GM23248 (cell line): ENCODE measurements at regions not wholly inside any gene's neighbourhood (a gene's known extent, or its start where the extent isn't known, plus 50 kb on each side); places are given as distances from the start of the nearest gene placed in this dataset.

Experiments
- DNase-seq: peaks from one replicate; pipeline ENCODE4 v3.0.0-alpha.2; 2015
- H2AFZ ChIP-seq: fragments of 200-600 bp; sonication (generic); 2 replicates; pipeline ENCODE4 v1.6.1; 2016; ENCODE audit warnings: antibody characterized with exemption
- H3F3A ChIP-seq: fragments of 200-600 bp; sonication (generic); 2 replicates; pipeline ENCODE4 v1.6.1; 2016; ENCODE audit warnings: mild to moderate bottlenecking, antibody characterized with exemption, mixed run types; ENCODE audit not compliant: insufficient read depth
- H3K27ac ChIP-seq: fragments of 200-600 bp; sonication (generic); 2 replicates; pipeline ENCODE4 v1.5.1; 2016; ENCODE audit warnings: mild to moderate bottlenecking
- H3K27me3 ChIP-seq: fragments of 200-600 bp; sonication (generic); replicated peaks from 2 replicates; pipeline ENCODE4 v1.6.1; 2016; ENCODE audit warnings: mild to moderate bottlenecking; ENCODE audit not compliant: insufficient read depth
- H3K36me3 ChIP-seq: fragments of 200-600 bp; sonication (generic); 2 replicates; pipeline ENCODE4 v1.6.1; 2016; ENCODE audit warnings: low read depth, mild to moderate bottlenecking
- H3K4me1 ChIP-seq: fragments of 200-600 bp; sonication (generic); 2 replicates; pipeline ENCODE4 v1.6.1; 2016; ENCODE audit warnings: mild to moderate bottlenecking; ENCODE audit not compliant: insufficient read depth
- H3K4me2 ChIP-seq: fragments of 200-600 bp; sonication (generic); one replicate; pipeline ENCODE4 v1.6.1; 2016; ENCODE audit warnings: mild to moderate bottlenecking; ENCODE audit not compliant: unreplicated experiment
- H3K4me3 ChIP-seq: fragments of 200-600 bp; sonication (generic); 2 replicates; pipeline ENCODE4 v1.5.1; 2016; ENCODE audit warnings: mild to moderate bottlenecking
- H3K79me2 ChIP-seq: fragments of 200-600 bp; sonication (generic); 2 replicates; pipeline ENCODE4 v1.6.1; 2016; ENCODE audit warnings: mild to moderate bottlenecking; ENCODE audit not compliant: insufficient read depth
- H3K9ac ChIP-seq: fragments of 200-600 bp; sonication (generic); 2 replicates; pipeline ENCODE4 v1.6.1; 2016; ENCODE audit warnings: mild to moderate bottlenecking
- H3K9me2 ChIP-seq: fragments of 200-600 bp; sonication (generic); 2 replicates; pipeline ENCODE4 v1.6.1; 2016; ENCODE audit warnings: mixed run types, mild to moderate bottlenecking, moderate library complexity; ENCODE audit not compliant: insufficient read depth
- H3K9me3 ChIP-seq: fragments of 200-600 bp; sonication (generic); one replicate; pipeline ENCODE4 v1.6.1; 2017; ENCODE audit warnings: low read depth
- H4K20me1 ChIP-seq: fragments of 200-600 bp; sonication (generic); 2 replicates; pipeline ENCODE4 v1.6.0; 2016; ENCODE audit not compliant: insufficient read depth
- EZH2 ChIP-seq: fragments of 200-600 bp; sonication (generic); IDR thresholded peaks from 2 replicates; pipeline ENCODE4 v1.6.1; 2018; ENCODE audit warnings: antibody characterized with exemption, mild to moderate bottlenecking; ENCODE audit not compliant: insufficient read depth, poor library complexity, severe bottlenecking
- EZH2phosphoT487 ChIP-seq: fragments of 200-600 bp; sonication (generic); IDR thresholded peaks from 2 replicates; pipeline ENCODE4 v1.6.1; 2018; ENCODE audit warnings: antibody characterized with exemption, moderate library complexity, mild to moderate bottlenecking, low read depth; ENCODE audit not compliant: insufficient read depth
- WGBS, 2 experiments: methylation state at CpG; one replicate each; pipeline ENCODE4 v1.1.6; 2015 to 2017; ENCODE audit warnings: low lambda C conversion rate in 2 of 2, low coverage in 1 of 2; ENCODE audit errors: missing lambda C conversion rate in 2 of 2; 5-methylcytosine and 5-hydroxymethylcytosine counted together
- in situ Hi-C: fragments of 300-500 bp; cut with MboI; formaldehyde crosslinking; loops from 2 replicates; pipeline ENCODE4 v1.15.0; 2020

DNA sequence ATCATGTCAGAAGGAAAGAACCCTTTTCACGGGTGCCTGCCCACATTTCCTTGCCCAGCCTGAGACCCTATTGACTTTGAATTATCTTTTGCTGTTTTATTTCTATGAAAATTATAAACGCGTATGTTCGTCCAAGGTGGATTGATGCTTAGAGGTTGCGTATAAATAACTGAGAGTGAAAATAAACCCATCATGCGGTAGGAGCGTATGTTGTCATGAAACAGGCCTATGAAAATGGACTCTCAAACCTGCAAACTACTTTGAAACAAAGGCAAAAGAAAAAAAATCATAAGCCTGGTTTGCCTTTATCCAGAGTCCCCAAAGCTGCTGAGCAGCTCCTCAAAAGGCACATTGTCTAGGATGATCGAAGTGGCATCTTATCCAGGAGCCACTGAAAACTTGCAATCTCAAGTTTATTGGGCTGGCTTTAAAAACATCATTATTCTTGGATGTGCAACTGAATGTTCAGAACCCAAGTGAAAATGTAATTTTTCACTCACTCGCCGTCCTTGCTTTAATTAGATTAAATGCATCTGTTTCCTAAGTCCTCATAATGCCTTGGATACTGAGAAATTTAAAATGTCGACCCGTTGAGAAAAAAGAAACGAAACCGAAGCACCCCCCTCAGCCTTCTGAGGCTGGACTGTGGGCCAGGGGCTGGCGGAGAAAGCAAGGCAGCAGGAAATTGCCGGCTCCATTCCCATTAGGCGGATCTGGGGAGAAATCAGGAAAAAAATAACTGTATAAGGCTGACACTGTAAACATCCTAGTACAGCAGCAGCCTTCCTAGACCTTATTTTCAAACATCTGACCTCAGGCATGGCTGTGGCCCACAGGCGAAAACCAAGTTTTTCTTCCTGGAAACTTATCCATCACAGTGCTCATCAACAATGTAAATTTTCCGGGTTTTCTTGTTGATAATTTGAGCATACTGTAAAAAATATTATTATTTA, 82.9 kb upstream of the PPARA start:
- Histone ChIP-seq H2AFZ (no peak overlapping the region), H3F3A (peaks cover 35% of the 10 kb centered on the region), H4K20me1 (no peaks in the 10 kb centered on the region), H3K9ac (peak overlapping the region; percentile 97), H3K27me3 (no peaks in the 10 kb centered on the region), H3K9me2 (no peaks in the 10 kb centered on the region), H3K36me3 (0 out of 2 replicates have a peak, but pooled peaks cover under 1% of the 10 kb centered on the region), H3K79me2 (peaks cover 88% of the 10 kb centered on the region), H3K4me2 (peak overlapping the region; percentile 99), H3K4me3 (peak overlapping the region; percentile 76), H3K4me1 (peaks cover 60% of the 10 kb centered on the region), H3K9me3 (no peaks in the 10 kb centered on the region), H3K27ac (peak overlapping the region; percentile 100)
- in situ Hi-C loops = no loop called here
- 0 out of 2 replicates have a peak, but pooled peaks have one; percentile 68 for TF ChIP-seq EZH2phosphoT487
- TF ChIP-seq EZH2 = no peak
- peak; percentile 56 for DNase-seq
- WGBS, 2 experiments = 2% methylated on average over 19 of the region's 19 CpGs

DNA sequence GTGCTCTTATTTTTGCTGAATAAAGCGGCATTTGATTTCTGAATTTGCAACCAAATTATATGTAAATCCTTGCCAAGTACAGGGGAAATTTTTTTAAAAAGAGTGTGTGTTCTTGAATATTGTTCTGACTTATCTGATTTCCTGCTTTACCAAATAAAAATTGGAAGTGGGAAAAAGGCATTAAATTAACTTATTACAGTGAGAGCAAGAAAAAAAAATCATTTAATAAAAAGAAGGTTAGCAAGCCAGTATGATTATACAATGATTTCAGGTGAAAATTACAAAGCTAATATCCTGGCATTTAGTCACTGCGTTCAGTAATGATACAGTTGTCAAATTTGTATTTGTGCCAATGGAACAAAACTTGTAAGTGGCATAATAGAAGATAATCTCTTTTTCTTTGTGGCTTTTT, 82.1 kb upstream of the PPARA start:
- Histone ChIP-seq H4K20me1 (no peaks in the 10 kb centered on the region), H3K79me2 (peaks cover 88% of the 10 kb centered on the region), H3K9ac (peak overlapping the region; percentile 97), H3K9me3 (no peaks in the 10 kb centered on the region), H3F3A (peaks cover 42% of the 10 kb centered on the region), H3K4me2 (peak overlapping the region; percentile 99), H3K4me3 (peak overlapping the region; percentile 76), H2AFZ (no peak overlapping the region), H3K4me1 (peaks cover 52% of the 10 kb centered on the region), H3K27ac (peak overlapping the region; percentile 100), H3K27me3 (no peaks in the 10 kb centered on the region), H3K36me3 (peaks cover 8% of the 10 kb centered on the region), H3K9me2 (no peaks in the 10 kb centered on the region)
- DNase-seq = no peak
- TF ChIP-seq EZH2 (no peak), EZH2phosphoT487 (no peak)
- in situ Hi-C loops = no loop called here
- WGBS, 2 experiments = 14 to 27% methylated on average over 2 of the region's 2 CpGs

DNA sequence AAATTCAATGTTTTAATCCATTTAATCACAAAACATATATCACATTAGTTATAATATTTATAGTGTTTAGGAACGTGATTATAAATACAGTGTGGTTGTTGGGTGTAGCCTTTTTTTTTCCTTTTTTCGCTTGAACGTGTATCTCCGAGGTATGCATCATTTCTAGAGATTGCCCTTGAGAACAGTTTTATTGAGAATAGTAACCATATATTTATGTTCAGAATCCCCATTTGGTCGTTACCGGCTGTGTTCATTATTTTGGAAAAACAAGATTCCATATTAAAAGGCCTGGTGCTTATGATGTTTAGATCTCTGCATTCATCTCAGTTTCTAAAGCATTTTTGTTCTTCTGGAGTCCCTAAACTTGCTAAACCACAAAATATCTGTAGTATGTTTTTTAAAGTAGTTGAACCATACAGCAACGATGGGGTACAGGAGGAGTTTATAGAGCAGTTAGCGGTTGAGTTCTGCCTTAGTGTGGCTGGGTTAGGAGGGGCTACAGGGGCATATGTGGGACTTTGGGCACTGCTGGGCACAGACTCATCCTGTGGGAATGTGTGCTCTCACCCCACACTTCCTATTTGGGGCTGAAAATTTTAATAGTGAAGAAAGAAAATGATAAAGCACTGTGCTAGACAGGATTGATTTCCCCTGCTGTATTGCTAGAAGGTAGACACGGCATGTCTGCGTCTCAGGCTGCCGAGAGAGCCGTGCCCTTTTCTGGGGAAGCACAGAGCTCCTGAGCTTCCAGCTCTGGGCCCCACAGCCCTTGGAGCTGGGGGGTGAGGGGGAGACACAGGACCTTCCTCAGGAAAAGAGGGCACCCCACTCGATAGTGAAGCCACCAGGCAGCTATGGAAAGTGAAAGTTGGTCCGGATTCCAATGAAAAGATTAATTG, 81.5 kb upstream of the PPARA start:
- Histone ChIP-seq H3K4me1 (peaks cover 46% of the 10 kb centered on the region), H3K27me3 (no peaks in the 10 kb centered on the region), H4K20me1 (no peaks in the 10 kb centered on the region), H3K36me3 (peaks cover 15% of the 10 kb centered on the region), H3K4me2 (peak overlapping the region; percentile 99), H3K79me2 (peaks cover 88% of the 10 kb centered on the region), H3K4me3 (peak overlapping the region; percentile 76), H3F3A (peaks cover 49% of the 10 kb centered on the region), H3K9me3 (no peaks in the 10 kb centered on the region), H2AFZ (no peak overlapping the region), H3K9me2 (no peaks in the 10 kb centered on the region), H3K9ac (peak overlapping the region; percentile 97), H3K27ac (peak overlapping the region; percentile 100)
- in situ Hi-C loops = no loop called here
- DNase-seq = peak; percentile 84
- WGBS, 2 experiments = 1 to 2% methylated on average over 14 of the region's 14 CpGs
- no peak for TF ChIP-seq EZH2
- TF ChIP-seq EZH2phosphoT487 = 0 out of 2 replicates have a peak, but pooled peaks have one; percentile 49

DNA sequence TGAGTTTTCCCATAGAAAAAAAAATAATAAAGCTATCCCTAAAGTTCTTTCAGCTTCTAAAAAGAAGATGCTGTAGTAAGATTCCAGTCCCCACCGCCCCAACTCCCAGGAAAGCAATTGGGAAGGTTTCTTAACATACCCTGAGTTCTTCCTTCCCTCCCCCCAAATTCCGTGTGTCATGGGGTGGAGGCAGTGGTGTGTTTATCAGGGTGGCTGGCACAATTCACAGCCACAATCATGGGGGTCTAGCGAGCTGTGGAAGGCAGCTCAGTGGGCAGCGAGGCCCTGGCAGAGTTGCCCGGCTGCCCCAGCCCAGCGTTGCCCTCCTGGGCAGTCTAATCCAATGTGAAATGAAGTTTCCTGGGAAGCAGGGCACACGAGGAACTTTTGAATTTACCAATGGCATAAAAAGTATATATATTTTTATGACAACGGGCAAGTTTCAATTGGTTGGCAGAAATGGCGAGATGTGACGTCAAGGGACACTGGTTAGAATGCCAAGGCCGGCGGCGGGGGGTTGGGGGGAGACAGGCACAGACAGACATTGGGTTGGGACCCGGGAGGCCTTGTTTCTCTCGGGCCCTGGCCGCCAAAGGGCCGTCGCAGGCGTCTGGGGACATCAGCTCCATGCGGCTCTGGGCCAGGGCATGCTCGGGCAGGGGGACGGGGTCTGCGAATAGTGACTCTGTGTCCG, 80.7 kb upstream of the PPARA start:
- peaks cover 88% of the 10 kb centered on the region for H3K79me2 ChIP-seq
- no peaks in the 10 kb centered on the region for H3K27me3 ChIP-seq
- DNase-seq = peak; percentile 92
- peak overlapping the region; percentile 76 for H3K4me3 ChIP-seq
- peaks cover 23% of the 10 kb centered on the region for H3K36me3 ChIP-seq
- peak overlapping the region; percentile 100 for H3K27ac ChIP-seq
- H2AFZ ChIP-seq = no peak overlapping the region
- peaks cover 55% of the 10 kb centered on the region for H3F3A ChIP-seq
- 1 to 3% methylated on average over 18 to 24 of the region's 24 CpGs for WGBS, 2 experiments
- TF ChIP-seq EZH2 (no peak), EZH2phosphoT487 (no peak)
- peak overlapping the region; percentile 97 for H3K9ac ChIP-seq
- H3K9me3 ChIP-seq = no peaks in the 10 kb centered on the region
- in situ Hi-C loops = no loop called here
- H3K4me1 ChIP-seq = peaks cover 38% of the 10 kb centered on the region
- no peaks in the 10 kb centered on the region for H3K9me2 ChIP-seq
- no peaks in the 10 kb centered on the region for H4K20me1 ChIP-seq
- H3K4me2 ChIP-seq = peak overlapping the region; percentile 99
